ENCODE measurements at regions not wholly inside any gene's neighbourhood (a gene's known extent, or its start where the extent isn't known, plus 50 kb on each side); places are given as distances from the start of the nearest gene placed in this dataset.

DNA sequence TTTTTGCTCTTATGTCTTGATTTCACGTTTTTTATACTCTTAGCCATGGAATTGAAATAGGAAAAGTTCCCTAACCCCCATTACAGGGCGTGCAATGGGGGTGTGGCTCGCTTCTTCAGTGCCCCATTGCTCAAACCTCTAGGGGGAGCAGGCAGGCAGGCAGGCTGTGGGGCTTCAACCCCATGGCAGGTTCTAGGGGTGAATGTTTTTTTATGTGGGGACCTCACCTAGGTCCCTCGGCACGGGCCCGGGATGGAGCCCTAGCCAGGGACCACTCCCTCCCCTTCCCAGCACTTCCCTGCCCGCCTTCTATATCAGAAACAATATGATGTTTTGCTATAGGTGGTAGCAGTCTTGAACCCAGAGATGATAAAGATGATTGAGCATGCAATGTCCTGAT is 221.3 kb upstream of the SMC2 start:
- Histone ChIP-seq H3K27ac (no peak overlapping the region), H3K4me3 (no peak overlapping the region), H3K4me1 (no peaks in the 10 kb centered on the region), H3K9me3 (no peaks in the 10 kb centered on the region), H3K27me3 (no peaks in the 10 kb centered on the region), H3K36me3 (no peaks in the 10 kb centered on the region)
- TF ChIP-seq, protein P1, sequence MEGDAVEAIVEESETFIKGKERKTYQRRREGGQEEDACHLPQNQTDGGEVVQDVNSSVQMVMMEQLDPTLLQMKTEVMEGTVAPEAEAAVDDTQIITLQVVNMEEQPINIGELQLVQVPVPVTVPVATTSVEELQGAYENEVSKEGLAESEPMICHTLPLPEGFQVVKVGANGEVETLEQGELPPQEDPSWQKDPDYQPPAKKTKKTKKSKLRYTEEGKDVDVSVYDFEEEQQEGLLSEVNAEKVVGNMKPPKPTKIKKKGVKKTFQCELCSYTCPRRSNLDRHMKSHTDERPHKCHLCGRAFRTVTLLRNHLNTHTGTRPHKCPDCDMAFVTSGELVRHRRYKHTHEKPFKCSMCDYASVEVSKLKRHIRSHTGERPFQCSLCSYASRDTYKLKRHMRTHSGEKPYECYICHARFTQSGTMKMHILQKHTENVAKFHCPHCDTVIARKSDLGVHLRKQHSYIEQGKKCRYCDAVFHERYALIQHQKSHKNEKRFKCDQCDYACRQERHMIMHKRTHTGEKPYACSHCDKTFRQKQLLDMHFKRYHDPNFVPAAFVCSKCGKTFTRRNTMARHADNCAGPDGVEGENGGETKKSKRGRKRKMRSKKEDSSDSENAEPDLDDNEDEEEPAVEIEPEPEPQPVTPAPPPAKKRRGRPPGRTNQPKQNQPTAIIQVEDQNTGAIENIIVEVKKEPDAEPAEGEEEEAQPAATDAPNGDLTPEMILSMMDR (IDR thresholded peaks at IDR 0.05), result no peak
- TF ChIP-seq POLR2A (IDR thresholded peaks at IDR 0.05), result no peak
- no peak for DNase-seq
- intact Hi-C loops (cut with DNase I; ENCODE audit: low total_unique reads), result no loop called here

DNA sequence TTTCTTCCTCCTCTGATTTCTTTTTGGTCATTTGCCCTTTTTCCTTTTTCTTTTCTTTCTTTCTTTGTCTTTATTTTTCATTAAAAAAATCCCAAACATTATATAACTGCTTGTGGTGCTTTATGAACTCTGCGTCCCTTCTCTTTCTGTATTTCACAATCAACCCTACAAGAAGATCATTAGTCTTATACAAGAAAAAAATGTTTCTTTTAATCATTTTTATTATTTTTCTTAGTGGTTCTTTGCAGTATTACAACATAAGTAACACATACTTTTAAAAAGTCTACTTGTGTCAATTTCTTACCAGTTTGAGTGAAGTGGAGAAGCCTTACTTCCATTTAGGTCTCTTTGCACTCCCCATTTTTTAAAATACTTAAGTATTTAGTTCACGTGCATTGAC is 212.7 kb upstream of the SMC2 start:
- TF ChIP-seq, protein P1 (IDR thresholded peaks at IDR 0.05), result no peak
- DNase-seq, result no peak
- no peaks in the 10 kb centered on the region for H3K9me3 ChIP-seq
- no peak overlapping the region for H3K4me3 ChIP-seq
- H3K27me3 ChIP-seq, result no peaks in the 10 kb centered on the region
- no peaks in the 10 kb centered on the region for H3K36me3 ChIP-seq
- no peaks in the 10 kb centered on the region for H3K4me1 ChIP-seq
- no peak overlapping the region for H3K27ac ChIP-seq
- intact Hi-C loops (cut with DNase I; ENCODE audit: low total_unique reads), result no loop called here

DNA sequence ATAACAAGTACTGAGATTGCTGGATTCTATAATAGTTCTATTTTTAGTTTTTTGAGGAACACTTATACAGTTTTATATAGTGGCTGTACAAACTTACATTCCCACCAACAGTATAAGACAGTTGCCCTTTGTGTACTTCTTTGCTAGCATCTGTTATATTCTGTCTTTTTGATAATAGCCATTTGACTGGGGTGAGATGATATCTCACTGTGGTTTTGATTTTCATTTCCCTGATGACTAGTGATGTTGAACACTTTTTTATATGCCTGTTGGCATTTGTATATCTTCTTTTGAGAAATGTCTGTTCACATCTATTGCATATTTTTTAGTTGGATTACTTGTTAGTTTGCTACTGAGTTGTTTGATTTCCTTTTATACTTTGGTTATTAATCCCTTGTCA is 204.1 kb upstream of the SMC2 start:
- Histone ChIP-seq H3K9me3 (no peaks in the 10 kb centered on the region), H3K36me3 (no peaks in the 10 kb centered on the region), H3K27me3 (no peaks in the 10 kb centered on the region), H3K4me1 (no peaks in the 10 kb centered on the region), H3K27ac (no peak overlapping the region), H3K4me3 (no peak overlapping the region)
- intact Hi-C loops (cut with DNase I; ENCODE audit: low total_unique reads), result no loop called here
- no peak for DNase-seq
- TF ChIP-seq, protein P1 (IDR thresholded peaks at IDR 0.05), result no peak
- TF ChIP-seq POLR2A (IDR thresholded peaks at IDR 0.05), result no peak

DNA sequence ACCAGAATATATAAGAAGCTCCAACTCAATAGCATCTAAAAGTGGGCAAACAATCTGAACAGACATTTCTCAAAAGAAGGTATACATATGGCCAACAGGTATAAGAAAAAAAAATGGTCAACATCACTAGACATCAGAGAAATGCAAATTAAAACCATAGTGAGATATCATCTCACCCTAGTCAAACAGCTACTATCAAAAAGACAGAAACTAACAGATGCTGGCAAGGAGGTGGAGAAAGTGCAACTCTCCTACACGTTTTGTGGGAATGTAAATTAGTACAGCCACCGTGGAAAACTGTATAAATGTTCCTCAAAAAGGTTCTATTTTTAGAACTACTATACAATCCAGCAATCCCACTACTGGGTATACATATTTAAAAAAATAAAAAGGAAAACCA is 199.9 kb upstream of the SMC2 start:
- H3K27me3 ChIP-seq, result no peaks in the 10 kb centered on the region
- intact Hi-C loops (cut with DNase I; ENCODE audit: low total_unique reads), result no loop called here

DNA sequence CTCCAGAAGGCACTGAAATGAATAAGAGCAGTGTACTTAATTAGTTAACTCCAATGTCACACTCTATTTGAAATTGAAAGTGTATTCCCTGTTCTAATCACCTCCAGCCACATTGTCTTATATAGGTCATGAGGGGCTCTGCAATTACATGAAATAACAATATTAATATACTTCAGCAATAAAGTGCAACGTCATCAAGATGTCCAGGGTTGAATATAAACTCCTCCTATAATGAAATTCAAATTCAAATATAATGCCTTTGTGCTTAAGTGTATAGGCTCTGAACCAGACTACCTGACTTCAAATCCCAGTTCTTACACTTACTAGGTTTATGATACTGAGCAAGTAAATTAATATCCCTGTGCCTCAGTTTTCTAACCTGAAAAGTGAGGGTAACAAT is 195.6 kb upstream of the SMC2 start:
- Histone ChIP-seq H3K36me3 (no peaks in the 10 kb centered on the region), H3K4me3 (no peak overlapping the region), H3K9me3 (no peaks in the 10 kb centered on the region), H3K27me3 (no peaks in the 10 kb centered on the region), H3K27ac (no peak overlapping the region), H3K4me1 (no peaks in the 10 kb centered on the region)
- DNase-seq, result no peak
- TF ChIP-seq, protein P1 (IDR thresholded peaks at IDR 0.05), result no peak
- no peak for TF ChIP-seq POLR2A (IDR thresholded peaks at IDR 0.05)
- intact Hi-C loops (cut with DNase I; ENCODE audit: low total_unique reads), result no loop called here

More for the DNA sequence above, 199.9 kb upstream of the SMC2 start:
- Histone ChIP-seq H3K27ac (no peak overlapping the region), H3K36me3 (no peaks in the 10 kb centered on the region), H3K4me1 (no peaks in the 10 kb centered on the region), H3K9me3 (no peaks in the 10 kb centered on the region), H3K4me3 (no peak overlapping the region)
- DNase-seq, result no peak
- TF ChIP-seq POLR2A (IDR thresholded peaks at IDR 0.05), result no peak
- TF ChIP-seq, protein P1 (IDR thresholded peaks at IDR 0.05), result no peak
